ENCODE measurements at regions not wholly inside any gene's neighbourhood (a gene's known extent, or its start where the extent isn't known, plus 50 kb on each side); places are given as distances from the start of the nearest gene placed in this dataset.

GRCh38 chr19:30744741-30745475, 372.7 kb downstream of the ZNF536 start:
- no peak for TF ChIP-seq CTCF (IDR thresholded peaks at IDR 0.05)
- DNase-seq (no peak), ATAC-seq (no peak)
- Histone ChIP-seq H3K27me3 (peaks cover 21% of the 10 kb centered on the region), H3K36me3 (no peaks in the 10 kb centered on the region), H3K27ac (no peak overlapping the region), H3K4me3 (no peak overlapping the region), H3K4me1 (no peaks in the 10 kb centered on the region), H3K9me3 (no peaks in the 10 kb centered on the region)
- intact Hi-C loops (cut with DNase I): no loop called here

DNA sequence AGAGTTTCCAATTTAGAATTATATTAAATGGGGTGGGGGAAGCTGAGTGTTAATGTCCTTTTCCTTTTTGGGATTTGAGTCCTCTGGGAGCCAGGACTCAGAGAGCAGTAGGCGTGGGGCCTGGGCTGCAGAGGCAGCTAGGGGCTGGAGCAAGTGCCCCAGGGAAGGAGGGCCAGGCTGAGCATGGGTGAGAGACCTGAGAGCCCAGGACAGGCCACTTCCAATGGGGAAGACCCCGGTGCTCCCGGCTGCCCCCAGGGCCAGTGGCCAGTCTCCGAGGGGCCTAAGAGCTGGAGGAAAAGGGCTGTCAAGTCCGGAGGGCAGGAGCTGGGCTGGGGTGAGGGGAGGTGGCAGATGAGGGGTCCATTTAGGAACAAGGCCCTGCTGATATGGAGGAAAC, 371.5 kb downstream of the ZNF536 start:
- H3K4me1 ChIP-seq: no peaks in the 10 kb centered on the region
- no peak for ATAC-seq
- peaks cover 24% of the 10 kb centered on the region for H3K27me3 ChIP-seq
- TF ChIP-seq CTCF (IDR thresholded peaks at IDR 0.05): no peak
- no peak overlapping the region for H3K27ac ChIP-seq
- no peak for DNase-seq
- H3K4me3 ChIP-seq: no peak overlapping the region
- H3K9me3 ChIP-seq: no peaks in the 10 kb centered on the region
- intact Hi-C loops (cut with DNase I): no loop called here
- no peaks in the 10 kb centered on the region for H3K36me3 ChIP-seq

GRCh38 chr19:30743011-30743410, 370.8 kb downstream of the ZNF536 start:
- H3K4me1 ChIP-seq: no peaks in the 10 kb centered on the region

GRCh38 chr19:30742406-30742938, 370.3 kb downstream of the ZNF536 start:
- peaks cover 24% of the 10 kb centered on the region for H3K27me3 ChIP-seq
- intact Hi-C loops (cut with DNase I): no loop called here
- no peak overlapping the region for H3K27ac ChIP-seq
- no peaks in the 10 kb centered on the region for H3K36me3 ChIP-seq
- H3K4me1 ChIP-seq: no peaks in the 10 kb centered on the region
- H3K4me3 ChIP-seq: no peak overlapping the region
- no peaks in the 10 kb centered on the region for H3K9me3 ChIP-seq
- no peak for TF ChIP-seq CTCF (IDR thresholded peaks at IDR 0.05)
- no peak for ATAC-seq
- DNase-seq: no peak

More at GRCh38 chr19:30743011-30743410, 370.8 kb downstream of the ZNF536 start:
- TF ChIP-seq CTCF (IDR thresholded peaks at IDR 0.05): no peak
- no peak for DNase-seq
- no peaks in the 10 kb centered on the region for H3K36me3 ChIP-seq
- ATAC-seq: no peak
- no peak overlapping the region for H3K4me3 ChIP-seq
- no peaks in the 10 kb centered on the region for H3K9me3 ChIP-seq
- intact Hi-C loops (cut with DNase I): no loop called here
- peaks cover 24% of the 10 kb centered on the region for H3K27me3 ChIP-seq
- no peak overlapping the region for H3K27ac ChIP-seq

DNA sequence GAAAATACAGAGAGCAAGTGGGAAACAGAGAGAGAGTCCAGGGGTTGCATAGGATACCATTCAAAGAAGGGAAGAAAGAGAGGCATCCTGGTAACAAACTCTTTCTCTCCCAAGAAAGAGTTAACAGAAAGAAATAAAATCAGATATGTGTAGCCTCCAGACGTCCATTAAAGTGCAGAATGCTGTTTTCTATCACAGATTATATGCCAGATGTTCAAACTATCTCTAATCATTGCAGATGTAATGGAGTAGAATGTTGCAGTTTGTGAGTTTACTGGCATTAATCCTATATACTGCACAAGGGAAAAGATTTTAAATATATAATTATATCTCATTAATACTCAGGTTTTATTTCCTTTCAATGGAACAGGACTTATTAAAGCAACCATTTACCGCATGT, 369.4 kb downstream of the ZNF536 start:
- intact Hi-C loops (cut with DNase I): no loop called here
- ATAC-seq: no peak
- H3K9me3 ChIP-seq: no peaks in the 10 kb centered on the region
- no peaks in the 10 kb centered on the region for H3K4me1 ChIP-seq
- H3K36me3 ChIP-seq: no peaks in the 10 kb centered on the region
- no peak overlapping the region for H3K27ac ChIP-seq
- H3K4me3 ChIP-seq: no peak overlapping the region
- DNase-seq: no peak
- TF ChIP-seq CTCF (IDR thresholded peaks at IDR 0.05): no peak
- peaks cover 30% of the 10 kb centered on the region for H3K27me3 ChIP-seq
